Hepatocyte (in vitro differentiated cells): ENCODE measurements at regions not wholly inside any gene's neighbourhood (a gene's known extent, or its start where the extent isn't known, plus 50 kb on each side); places are given as distances from the start of the nearest gene placed in this dataset.

Source experiments
- DNase-seq: peaks from one replicate; pipeline ENCODE4 v3.0.0-alpha.2; 2016; ENCODE audit warnings: low spot score
- H2AFZ ChIP-seq: fragments of 200-600 bp; sonication (generic); 2 replicates; pipeline ENCODE4 v1.6.0; 2016; ENCODE audit warnings: antibody characterized with exemption, mild to moderate bottlenecking
- H3K27ac ChIP-seq: fragments of 200-600 bp; sonication (generic); 2 replicates; pipeline ENCODE4 v1.5.1; 2016; ENCODE audit warnings: mild to moderate bottlenecking
- H3K27me3 ChIP-seq: fragments of 200-600 bp; sonication (generic); 2 replicates; pipeline ENCODE4 v1.6.1; 2016
- H3K36me3 ChIP-seq: fragments of 200-600 bp; sonication (generic); replicated peaks from 2 replicates; pipeline ENCODE4 v1.5.1; 2016; ENCODE audit warnings: low read depth; ENCODE audit not compliant: insufficient read depth
- H3K4me1 ChIP-seq: fragments of 200-600 bp; sonication (generic); 2 replicates; pipeline ENCODE4 v1.5.1; 2016; ENCODE audit warnings: mild to moderate bottlenecking, moderate library complexity; ENCODE audit not compliant: insufficient read depth
- H3K4me2 ChIP-seq: fragments of 200-600 bp; sonication (generic); 2 replicates; pipeline ENCODE4 v1.6.0; 2016
- H3K4me3 ChIP-seq: fragments of 200-600 bp; sonication (generic); 2 replicates; pipeline ENCODE4 v1.5.1; 2016; ENCODE audit warnings: mild to moderate bottlenecking
- H3K79me2 ChIP-seq: fragments of 200-600 bp; sonication (generic); 2 replicates; pipeline ENCODE4 v1.6.0; 2017; ENCODE audit warnings: mild to moderate bottlenecking
- H3K9me2 ChIP-seq: fragments of 200-600 bp; sonication (generic); replicated peaks from 2 replicates; pipeline ENCODE4 v1.6.0; 2017; ENCODE audit warnings: mild to moderate bottlenecking; ENCODE audit not compliant: insufficient read depth
- H3K9me3 ChIP-seq: fragments of 200-600 bp; sonication (generic); 2 replicates; pipeline ENCODE4 v1.5.1; 2016; ENCODE audit warnings: low read depth, mild to moderate bottlenecking
- H4K20me1 ChIP-seq: fragments of 200-600 bp; sonication (generic); 2 replicates; pipeline ENCODE4 v1.6.0; 2016; ENCODE audit warnings: mild to moderate bottlenecking; ENCODE audit not compliant: insufficient read depth, poor library complexity, severe bottlenecking
- CTCF ChIP-seq: fragments of 200-600 bp; sonication (generic); IDR thresholded peaks from 2 replicates; pipeline ENCODE4 v1.5.1; 2016; ENCODE audit warnings: antibody characterized with exemption, mild to moderate bottlenecking; ENCODE audit not compliant: poor library complexity
- EZH2 ChIP-seq: fragments of 200-600 bp; sonication (generic); IDR thresholded peaks from 2 replicates; pipeline ENCODE4 v1.6.1; 2016; ENCODE audit warnings: antibody characterized with exemption, mild to moderate bottlenecking, borderline replicate concordance
- EZH2phosphoT487 ChIP-seq: fragments of 200-600 bp; sonication (generic); IDR thresholded peaks from one replicate; pipeline ENCODE4 v1.6.1; 2018; ENCODE audit warnings: antibody characterized with exemption, mild to moderate bottlenecking, low read depth, moderate library complexity; ENCODE audit not compliant: unreplicated experiment, severe bottlenecking
- WGBS: methylation state at CpG from one replicate; pipeline ENCODE4 v1.1.6; 2016; ENCODE audit warnings: low lambda C conversion rate; ENCODE audit errors: missing lambda C conversion rate; 5-methylcytosine and 5-hydroxymethylcytosine counted together

- no peak for TF ChIP-seq EZH2phosphoT487
- TF ChIP-seq CTCF, result no peak
- TF ChIP-seq EZH2, result no peak
- Histone ChIP-seq H3K27me3 (no peaks in the 10 kb centered on the region), H3K4me2 (no peak overlapping the region), H3K9me3 (no peaks in the 10 kb centered on the region), H4K20me1 (no peaks in the 10 kb centered on the region), H3K9me2 (no peaks in the 10 kb centered on the region), H3K27ac (no peak overlapping the region), H3K36me3 (no peaks in the 10 kb centered on the region), H3K79me2 (no peaks in the 10 kb centered on the region), H3K4me1 (no peaks in the 10 kb centered on the region), H2AFZ (no peak overlapping the region), H3K4me3 (no peak overlapping the region)
- 85% methylated on average over 5 of the region's 5 CpGs for WGBS
- no peak for DNase-seq
Measured at GRCh38 chr9:73689051-73689870, 537.6 kb downstream of the ANXA1 start.

GRCh38 chr9:73701415-73702057 is 549.9 kb downstream of the ANXA1 start:
- DNase-seq, result no peak
- TF ChIP-seq EZH2phosphoT487 (no peak), CTCF (no peak), EZH2 (no peak)
- H3K4me3 ChIP-seq, result no peak overlapping the region
- H4K20me1 ChIP-seq, result no peaks in the 10 kb centered on the region
- no peak overlapping the region for H3K4me2 ChIP-seq
- WGBS, result 71% methylated on average over 1 of the region's 1 CpG
- no peaks in the 10 kb centered on the region for H3K27me3 ChIP-seq
- no peaks in the 10 kb centered on the region for H3K9me2 ChIP-seq
- H3K4me1 ChIP-seq, result no peaks in the 10 kb centered on the region
- no peaks in the 10 kb centered on the region for H3K9me3 ChIP-seq
- H2AFZ ChIP-seq, result no peak overlapping the region
- no peak overlapping the region for H3K27ac ChIP-seq
- no peaks in the 10 kb centered on the region for H3K36me3 ChIP-seq
- no peaks in the 10 kb centered on the region for H3K79me2 ChIP-seq

- TF ChIP-seq CTCF (no peak), EZH2phosphoT487 (no peak), EZH2 (no peak)
- Histone ChIP-seq H3K27ac (no peak overlapping the region), H3K4me3 (no peak overlapping the region), H3K9me2 (no peaks in the 10 kb centered on the region), H3K4me1 (no peaks in the 10 kb centered on the region), H3K79me2 (no peaks in the 10 kb centered on the region), H4K20me1 (no peaks in the 10 kb centered on the region), H3K36me3 (no peaks in the 10 kb centered on the region), H3K9me3 (no peaks in the 10 kb centered on the region), H3K4me2 (no peak overlapping the region), H3K27me3 (no peaks in the 10 kb centered on the region), H2AFZ (no peak overlapping the region)
- WGBS, result 75% methylated on average over 1 of the region's 1 CpG
- DNase-seq, result no peak
Measured at GRCh38 chr9:73714294-73714693, 562.6 kb downstream of the ANXA1 start.
